IMR-90 (cell line): ENCODE measurements at regions not wholly inside any gene's neighbourhood (a gene's known extent, or its start where the extent isn't known, plus 50 kb on each side); places are given as distances from the start of the nearest gene placed in this dataset.

ENCODE experiments used
- ATAC-seq: fragments of 200-7000 bp; cut with Tn5 transposase; 2 replicates; pipeline ENCODE4 v1.9.1; 2020; ENCODE audit warnings: low read depth, mild to moderate bottlenecking, moderate library complexity
- BruUV-seq: library from RNA; stranded (reverse); fragments of 400-500 nt; replicated peaks from 2 replicates; lab custom pipeline; 2021; lab: Mats Ljungman, UMichigan
- CTCF ChIA-PET: fragments of 300-600 bp; formaldehyde crosslinking; extraction: SDS; loops from one replicate; lab custom pipeline; 2021; ENCODE audit warnings: antibody characterized with exemption; lab: Yijun Ruan, JAX
- POLR2A ChIA-PET: fragments of 300-600 bp; sonication (Branson Sonifier 250); formaldehyde crosslinking; loops from one replicate; lab custom pipeline; 2022; ENCODE audit warnings: antibody characterized with exemption; ENCODE audit not compliant: unreplicated experiment; lab: Charles Lee
- DNase-seq: peaks from one replicate; pipeline ENCODE4 v3.0.0; 2013
- H2AFZ ChIP-seq: replicated peaks from 2 replicates; pipeline ENCODE3; 2013; ENCODE audit warnings: low read length, mild to moderate bottlenecking; ENCODE audit not compliant: poor library complexity
- H2AK5ac ChIP-seq: 2 replicates; pipeline ENCODE4 v1.6.1; 2013; ENCODE audit warnings: low read depth, low read length, inconsistent platforms
- H2AK9ac ChIP-seq: replicated peaks from 2 replicates; pipeline ENCODE3; 2013; ENCODE audit warnings: mild to moderate bottlenecking, low read depth, low read length, moderate library complexity; ENCODE audit not compliant: poor library complexity
- H2BK120ac ChIP-seq: 2 replicates; pipeline ENCODE4 v1.6.1; 2013; ENCODE audit warnings: low read depth, low read length, inconsistent platforms
- H2BK15ac ChIP-seq: 3 replicates; pipeline ENCODE4 v1.6.1; 2013; ENCODE audit warnings: low read depth, low read length, inconsistent platforms
- H2BK20ac ChIP-seq: 2 replicates; pipeline ENCODE4 v1.6.1; 2013; ENCODE audit warnings: low read depth, mild to moderate bottlenecking, inconsistent platforms, low read length, moderate library complexity
- H2BK5ac ChIP-seq: 2 replicates; pipeline ENCODE4 v1.6.1; 2013; ENCODE audit warnings: mild to moderate bottlenecking, low read depth, low read length, inconsistent platforms; ENCODE audit not compliant: poor library complexity, severe bottlenecking
- H3K14ac ChIP-seq: replicated peaks from 2 replicates; pipeline ENCODE4 v1.6.1; 2013; ENCODE audit warnings: low read depth, low read length, inconsistent platforms
- H3K18ac ChIP-seq: 2 replicates; pipeline ENCODE4 v1.6.1; 2013; ENCODE audit warnings: low read depth, low read length, control low read depth
- H3K23ac ChIP-seq: 2 replicates; pipeline ENCODE4 v1.6.1; 2013; ENCODE audit warnings: low read depth, low read length, inconsistent platforms
- H3K27ac ChIP-seq: 2 replicates; pipeline ENCODE4 v1.5.1; 2013; ENCODE audit warnings: mild to moderate bottlenecking, control low read depth, low read length; ENCODE audit not compliant: insufficient read depth
- H3K27me3 ChIP-seq: 2 replicates; pipeline ENCODE4 v1.6.1; 2013; ENCODE audit warnings: low read length; ENCODE audit not compliant: control insufficient read depth, insufficient read depth
- H3K36me3 ChIP-seq: 2 replicates; pipeline ENCODE4 v1.6.1; 2013; ENCODE audit warnings: low read length, mixed read lengths; ENCODE audit not compliant: control insufficient read depth, insufficient read depth
- H3K4ac ChIP-seq: 2 replicates; pipeline ENCODE4 v1.6.1; 2013; ENCODE audit warnings: low read depth, low read length, inconsistent platforms
- H3K4me1 ChIP-seq: 2 replicates; pipeline ENCODE4 v1.6.1; 2013; ENCODE audit warnings: low read length, mixed read lengths; ENCODE audit not compliant: control insufficient read depth, insufficient read depth
- H3K4me2 ChIP-seq: 2 replicates; pipeline ENCODE4 v1.6.1; 2013; ENCODE audit warnings: low read depth, mild to moderate bottlenecking, control low read depth, low read length, moderate library complexity
- H3K4me3 ChIP-seq: 2 replicates; pipeline ENCODE4 v1.5.1; 2013; ENCODE audit warnings: low read depth, mild to moderate bottlenecking, control low read depth, low read length, moderate library complexity; ENCODE audit not compliant: insufficient read depth
- H3K56ac ChIP-seq: 2 replicates; pipeline ENCODE4 v1.6.1; 2013; ENCODE audit warnings: low read length, inconsistent platforms; ENCODE audit not compliant: insufficient read depth; ENCODE audit errors: extremely low read depth
- H3K79me1 ChIP-seq, 2 experiments: 2 replicates each; pipeline ENCODE4 v1.6.1; 2013; ENCODE audit warnings: low read length in 2 of 2, inconsistent platforms in 1 of 2, low read depth in 1 of 2
- H3K9ac ChIP-seq: 2 replicates; pipeline ENCODE4 v1.6.1; 2013; ENCODE audit warnings: low read depth, low read length, control low read depth
- H3K9me1 ChIP-seq: 2 replicates; pipeline ENCODE4 v1.6.1; 2013; ENCODE audit warnings: low read length, inconsistent platforms; ENCODE audit not compliant: insufficient read depth
- H3K9me3 ChIP-seq: 2 replicates; pipeline ENCODE4 v1.6.1; 2013; ENCODE audit warnings: low read length; ENCODE audit not compliant: control insufficient read depth, insufficient read depth
- H4K20me1 ChIP-seq: 2 replicates; pipeline ENCODE4 v1.6.1; 2013; ENCODE audit warnings: low read length, inconsistent platforms; ENCODE audit not compliant: insufficient read depth
- H4K5ac ChIP-seq: 2 replicates; pipeline ENCODE4 v1.6.1; 2013; ENCODE audit warnings: mild to moderate bottlenecking, low read depth, low read length, control low read depth
- H4K8ac ChIP-seq, 2 experiments: 2 replicates each; pipeline ENCODE4 v1.6.1; 2013; ENCODE audit warnings: low read depth in 2 of 2, low read length in 2 of 2, control low read depth in 1 of 2, inconsistent platforms in 1 of 2
- H4K91ac ChIP-seq: 2 replicates; pipeline ENCODE4 v1.6.1; 2013; ENCODE audit warnings: low read depth, low read length, inconsistent platforms; ENCODE audit not compliant: insufficient read depth
- CEBPB ChIP-seq: IDR thresholded peaks from 2 replicates; pipeline ENCODE4 v1.6.1; 2012; ENCODE audit warnings: low read depth, low read length, improper control_type of control experiment
- CHD1 ChIP-seq: IDR thresholded peaks from 2 replicates; pipeline ENCODE4 v1.6.1; 2012; ENCODE audit warnings: low read depth, low read length, improper control_type of control experiment
- CTCF ChIP-seq: conservative IDR thresholded peaks from 2 replicates; pipeline ENCODE4 v1.5.1; 2012; ENCODE audit warnings: mild to moderate bottlenecking, low read depth, low read length, improper control_type of control experiment
- RFX5 ChIP-seq: IDR thresholded peaks from 2 replicates; pipeline ENCODE4 v1.8.0; 2012; ENCODE audit warnings: low read depth, mild to moderate bottlenecking, low read length, moderate library complexity
- USF2 ChIP-seq: fragments of 150-350 bp; IDR thresholded peaks from 2 replicates; pipeline ENCODE4 v1.6.1; 2017; ENCODE audit warnings: mild to moderate bottlenecking, antibody characterized with exemption, low read length, low read depth
- WGBS, 2 experiments: methylation state at CpG; one replicate each; pipeline versions ENCODE4 v1.1.5 to v1.1.7; 2013; ENCODE audit warnings: missing lambda C conversion rate in 2 of 2; ENCODE audit not compliant: insufficient read length in 1 of 2; ENCODE audit errors: extremely low coverage in 2 of 2; 5-methylcytosine and 5-hydroxymethylcytosine counted together
- dilution Hi-C: fragments of 300-500 bp; cut with HindIII; formaldehyde crosslinking; loops from one replicate; pipeline ENCODE4 v1.14.3; 2018; ENCODE audit warnings: low sequenced_read_pairs; ENCODE audit not compliant: unreplicated experiment
- in situ Hi-C: fragments of 300-500 bp; cut with MboI; formaldehyde crosslinking; loops from 3 replicates; pipeline ENCODE4 v1.14.3; 2019; ENCODE audit warnings: low sequenced_read_pairs, inconsistent platforms, mixed read lengths
- intact Hi-C: fragments of 100-400 bp; cut with micrococcal nuclease; formaldehyde crosslinking; loops from 2 replicates; pipeline ENCODE4 v1.10.0; 2022

GRCh38 chr12:39116861-39117260, 211.5 kb upstream of the CPNE8 start:
- H3K36me3 ChIP-seq, result no peaks in the 10 kb centered on the region
- no peak for DNase-seq
- no peak overlapping the region for H2BK15ac ChIP-seq
- no TSS peak for BruUV-seq
- no peak overlapping the region for H3K23ac ChIP-seq
- POLR2A ChIA-PET, result no interaction called here
- ATAC-seq, result no peak
- WGBS, 2 experiments, result 60% methylated on average over 1 of the region's 2 CpGs; no CpG with 5 or more reads in 1 of the 2 experiments
- H3K27me3 ChIP-seq, result no peaks in the 10 kb centered on the region
- H3K4me2 ChIP-seq, result no peak overlapping the region
- no peak overlapping the region for H3K56ac ChIP-seq
- H3K4ac ChIP-seq, result no peak overlapping the region
- dilution Hi-C loops (no loop called here), intact Hi-C loops (no loop called here), in situ Hi-C loops (no loop called here)
- H2BK20ac ChIP-seq, result no peak overlapping the region
- H3K79me1 ChIP-seq, result no peaks in the 10 kb centered on the region
- H3K4me3 ChIP-seq, result no peak overlapping the region
- H4K5ac ChIP-seq, result no peak overlapping the region
- H4K8ac ChIP-seq, result no peak overlapping the region
- no peaks in the 10 kb centered on the region for H3K9me1 ChIP-seq
- H2AK5ac ChIP-seq, result no peak overlapping the region
- no peak overlapping the region for H3K9ac ChIP-seq
- H3K14ac ChIP-seq, result no peak overlapping the region
- no peak overlapping the region for H2AFZ ChIP-seq
- CTCF ChIA-PET, result no interaction called here
- H3K9me3 ChIP-seq, result peaks cover 3% of the 10 kb centered on the region; the same call in 1 of the 2 replicates
- H4K20me1 ChIP-seq, result no peaks in the 10 kb centered on the region
- no peak overlapping the region for H4K91ac ChIP-seq
- no peak overlapping the region for H2BK120ac ChIP-seq
- H2BK5ac ChIP-seq, result no peak overlapping the region
- H3K27ac ChIP-seq, result no peak overlapping the region
- TF ChIP-seq RFX5 (no peak), CEBPB (no peak), USF2 (no peak), CHD1 (no peak), CTCF (no peak)
- H3K18ac ChIP-seq, result no peak overlapping the region
- H3K4me1 ChIP-seq, result no peaks in the 10 kb centered on the region
- no peak overlapping the region for H2AK9ac ChIP-seq
